Activated CD4-positive, alpha-beta memory T cell treated with anti-CD3 and anti-CD28 coated beads, Interleukin-2, amount 10 ng/mL, durations not matched to agents 7 days and 5 days (primary cell): ENCODE measurements at regions not wholly inside any gene's neighbourhood (a gene's known extent, or its start where the extent isn't known, plus 50 kb on each side); places are given as distances from the start of the nearest gene placed in this dataset.
"Not testable (repeated sequence)": the region's sequence is repeated elsewhere in the genome, so short reads cannot be mapped to it uniquely, and the experiment has no call there.

Experiments used
- CTCF ChIA-PET: fragments of 350-600 bp; sonication (Branson Sonifier 250); formaldehyde crosslinking; loops from one replicate; lab custom pipeline; 2021; ENCODE audit warnings: antibody characterized with exemption, inconsistent platforms; lab: Charles Lee
- POLR2A ChIA-PET: fragments of 350-600 bp; sonication (Branson Sonifier 250); formaldehyde crosslinking; loops from one replicate; lab custom pipeline; 2021; ENCODE audit warnings: antibody characterized with exemption; lab: Charles Lee
- DNase-seq: peaks from one replicate; pipeline ENCODE4 v3.0.0-alpha.2; 2020
- H3K27ac Mint-ChIP-seq: one replicate; pipeline ENCODE4 v1.8.0; 2021; ENCODE audit warnings: mild to moderate bottlenecking, mixed read lengths
- H3K27me3 Mint-ChIP-seq: one replicate; pipeline ENCODE4 v1.8.0; 2021; ENCODE audit warnings: mixed read lengths
- H3K36me3 Mint-ChIP-seq: one replicate; pipeline ENCODE4 v1.8.0; 2021; ENCODE audit warnings: low read depth, mixed read lengths
- H3K4me1 Mint-ChIP-seq: one replicate; pipeline ENCODE4 v1.8.0; 2021; ENCODE audit warnings: mixed read lengths
- H3K4me3 Mint-ChIP-seq: one replicate; pipeline ENCODE4 v1.8.0; 2021; ENCODE audit warnings: mild to moderate bottlenecking, mixed read lengths
- H3K9me3 Mint-ChIP-seq: one replicate; pipeline ENCODE4 v1.8.0; 2021; ENCODE audit warnings: mixed read lengths

GRCh38 chr13:56066321-56066720 is 1074.4 kb upstream of the PRR20A start:
- no peak overlapping the region for H3K4me3 Mint-ChIP-seq
- no peaks in the 10 kb centered on the region for H3K27me3 Mint-ChIP-seq
- ChIA-PET CTCF (no interaction called here), POLR2A (no interaction called here)
- no peaks in the 10 kb centered on the region for H3K4me1 Mint-ChIP-seq
- no peak for DNase-seq
- H3K36me3 Mint-ChIP-seq, result no peaks in the 10 kb centered on the region
- H3K9me3 Mint-ChIP-seq, result peaks cover 2% of the 10 kb centered on the region
- no peak overlapping the region for H3K27ac Mint-ChIP-seq

- no peaks in the 10 kb centered on the region for H3K4me1 Mint-ChIP-seq
- no peak overlapping the region for H3K4me3 Mint-ChIP-seq
- peaks cover 9% of the 10 kb centered on the region for H3K9me3 Mint-ChIP-seq
- H3K27me3 Mint-ChIP-seq, result no peaks in the 10 kb centered on the region
- no peak overlapping the region for H3K27ac Mint-ChIP-seq
- DNase-seq, result no peak
- ChIA-PET CTCF (no interaction called here), POLR2A (no interaction called here)
- no peaks in the 10 kb centered on the region for H3K36me3 Mint-ChIP-seq
These were observed 1038.1 kb upstream of the PRR20A start for GRCh38 chr13:56102641-56103040.

DNA sequence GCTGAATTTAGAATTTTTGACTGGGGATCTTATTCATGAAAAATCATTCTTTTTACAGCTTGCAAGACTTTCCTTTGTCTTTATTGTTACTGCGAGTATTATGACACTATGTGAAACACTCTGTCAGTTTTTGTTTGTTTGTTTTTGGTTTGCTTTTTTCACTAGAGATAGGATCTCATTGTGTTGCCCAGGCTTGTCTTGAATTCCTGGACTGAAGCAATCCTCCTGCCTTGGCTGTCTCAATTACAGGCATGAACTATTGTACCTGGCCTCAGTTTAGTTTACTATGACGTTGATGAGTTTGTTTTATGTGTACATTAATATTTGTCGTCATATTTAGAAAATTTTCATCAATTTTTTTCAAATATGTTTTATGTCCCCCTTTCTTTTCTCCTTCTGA is 1030.0 kb upstream of the PRR20A start:
- H3K4me1 Mint-ChIP-seq, result no peaks in the 10 kb centered on the region
- ChIA-PET CTCF (no interaction called here), POLR2A (no interaction called here)
- H3K36me3 Mint-ChIP-seq, result no peaks in the 10 kb centered on the region
- no peaks in the 10 kb centered on the region for H3K27me3 Mint-ChIP-seq
- no peak overlapping the region for H3K27ac Mint-ChIP-seq
- H3K4me3 Mint-ChIP-seq, result no peak overlapping the region
- H3K9me3 Mint-ChIP-seq, result peaks cover 18% of the 10 kb centered on the region
- no peak for DNase-seq

DNA sequence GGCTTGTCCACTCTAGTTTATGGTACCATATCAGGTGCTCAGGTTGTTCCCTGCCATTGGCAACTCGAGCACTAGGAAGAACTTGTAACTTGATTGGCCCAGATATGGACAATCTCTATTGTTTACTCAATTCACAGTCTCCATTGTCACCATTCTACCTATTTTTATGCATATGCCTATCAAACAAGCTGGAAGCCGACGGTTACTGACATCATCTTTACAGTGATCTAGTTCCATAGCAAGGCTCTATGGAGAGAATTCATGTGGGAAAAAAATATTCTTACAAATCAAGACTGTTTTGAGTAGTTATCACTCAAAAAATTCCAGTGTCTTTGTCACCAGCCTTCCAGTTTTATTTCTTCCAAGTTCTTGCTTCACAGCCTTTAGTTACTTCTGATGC is 1006.2 kb upstream of the PRR20A start:
- Mint-ChIP-seq H3K4me3 (no peak overlapping the region), H3K27me3 (no peaks in the 10 kb centered on the region), H3K27ac (no peak overlapping the region), H3K36me3 (no peaks in the 10 kb centered on the region), H3K9me3 (peaks cover 2% of the 10 kb centered on the region), H3K4me1 (no peaks in the 10 kb centered on the region)
- CTCF ChIA-PET, result no interaction called here
- POLR2A ChIA-PET, result no interaction called here
- no peak for DNase-seq

- no peak for DNase-seq
- no peaks in the 10 kb centered on the region for H3K36me3 Mint-ChIP-seq
- CTCF ChIA-PET, result no interaction called here
- H3K9me3 Mint-ChIP-seq, result peaks cover 2% of the 10 kb centered on the region
- H3K4me3 Mint-ChIP-seq, result no peak overlapping the region
- H3K27ac Mint-ChIP-seq, result no peak overlapping the region
- H3K27me3 Mint-ChIP-seq, result no peaks in the 10 kb centered on the region
- no peaks in the 10 kb centered on the region for H3K4me1 Mint-ChIP-seq
- POLR2A ChIA-PET, result no interaction called here
These were observed 973.9 kb upstream of the PRR20A start for GRCh38 chr13:56166864-56167263.

DNA sequence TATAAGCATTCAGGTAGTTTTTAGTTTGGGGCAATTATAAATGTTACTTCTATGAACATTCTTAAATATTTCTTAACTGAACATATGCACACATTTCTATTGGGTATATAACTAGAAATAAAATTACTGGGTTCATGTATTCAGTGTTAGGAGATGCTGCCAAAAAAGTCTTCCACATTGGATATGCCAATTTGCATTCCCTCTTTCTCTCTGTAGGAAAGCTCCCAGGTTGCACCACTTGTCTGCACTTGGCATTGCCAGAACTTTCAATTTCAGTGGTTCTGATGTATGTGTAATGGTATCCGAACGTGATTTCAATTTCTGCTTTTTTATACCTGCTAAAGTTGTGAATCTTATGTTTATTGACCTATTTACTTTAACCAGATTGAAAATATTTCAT is 972.1 kb upstream of the PRR20A start:
- ChIA-PET POLR2A (no interaction called here), CTCF (no interaction called here)
- no peaks in the 10 kb centered on the region for H3K4me1 Mint-ChIP-seq
- H3K9me3 Mint-ChIP-seq, result peaks cover 2% of the 10 kb centered on the region
- no peak for DNase-seq
- H3K4me3 Mint-ChIP-seq, result no peak overlapping the region
- no peaks in the 10 kb centered on the region for H3K27me3 Mint-ChIP-seq
- H3K36me3 Mint-ChIP-seq, result no peaks in the 10 kb centered on the region
- no peak overlapping the region for H3K27ac Mint-ChIP-seq

GRCh38 chr13:56173346-56173745 is 967.4 kb upstream of the PRR20A start:
- Mint-ChIP-seq H3K9me3 (peaks cover 4% of the 10 kb centered on the region), H3K27me3 (no peaks in the 10 kb centered on the region), H3K27ac (no peak overlapping the region), H3K4me3 (no peak overlapping the region), H3K4me1 (no peaks in the 10 kb centered on the region), H3K36me3 (no peaks in the 10 kb centered on the region)
- CTCF ChIA-PET, result no interaction called here
- POLR2A ChIA-PET, result no interaction called here
- no peak for DNase-seq

GRCh38 chr13:56182598-56182997 is 958.1 kb upstream of the PRR20A start:
- Mint-ChIP-seq H3K4me3 (no peak overlapping the region), H3K9me3 (peaks cover 7% of the 10 kb centered on the region), H3K27ac (no peak overlapping the region), H3K4me1 (no peaks in the 10 kb centered on the region), H3K36me3 (no peaks in the 10 kb centered on the region), H3K27me3 (no peaks in the 10 kb centered on the region)
- POLR2A ChIA-PET, result no interaction called here
- CTCF ChIA-PET, result no interaction called here
- no peak for DNase-seq

GRCh38 chr13:56187331-56187730 is 953.4 kb upstream of the PRR20A start:
- Mint-ChIP-seq H3K9me3 (peaks cover 12% of the 10 kb centered on the region), H3K4me1 (no peaks in the 10 kb centered on the region), H3K4me3 (no peak overlapping the region), H3K27me3 (no peaks in the 10 kb centered on the region), H3K27ac (no peak overlapping the region), H3K36me3 (no peaks in the 10 kb centered on the region)
- POLR2A ChIA-PET, result no interaction called here
- DNase-seq, result no peak
- CTCF ChIA-PET, result no interaction called here

DNA sequence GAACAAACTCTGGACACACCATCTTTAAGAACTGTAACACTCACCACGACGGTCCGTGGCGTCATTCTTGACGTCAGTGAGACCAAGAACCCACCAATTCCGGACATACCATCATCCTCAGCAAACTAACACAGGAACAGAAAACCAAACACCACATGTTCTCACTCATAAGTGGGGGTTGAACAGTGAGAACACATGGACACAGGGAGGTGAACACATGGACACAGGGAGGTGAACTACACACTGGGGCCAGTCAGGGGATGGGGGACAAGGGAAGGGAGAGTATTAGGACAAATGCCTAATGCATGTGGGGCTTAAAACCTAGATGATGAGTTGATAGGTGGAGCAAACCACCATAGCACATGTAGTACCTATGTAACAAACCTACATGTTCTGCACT is 952.1 kb upstream of the PRR20A start:
- CTCF ChIA-PET, H3K4me1 Mint-ChIP-seq, H3K27ac Mint-ChIP-seq, H3K36me3 Mint-ChIP-seq, POLR2A ChIA-PET, H3K27me3 Mint-ChIP-seq, H3K4me3 Mint-ChIP-seq, H3K9me3 Mint-ChIP-seq, DNase-seq: not testable (repeated sequence)

DNA sequence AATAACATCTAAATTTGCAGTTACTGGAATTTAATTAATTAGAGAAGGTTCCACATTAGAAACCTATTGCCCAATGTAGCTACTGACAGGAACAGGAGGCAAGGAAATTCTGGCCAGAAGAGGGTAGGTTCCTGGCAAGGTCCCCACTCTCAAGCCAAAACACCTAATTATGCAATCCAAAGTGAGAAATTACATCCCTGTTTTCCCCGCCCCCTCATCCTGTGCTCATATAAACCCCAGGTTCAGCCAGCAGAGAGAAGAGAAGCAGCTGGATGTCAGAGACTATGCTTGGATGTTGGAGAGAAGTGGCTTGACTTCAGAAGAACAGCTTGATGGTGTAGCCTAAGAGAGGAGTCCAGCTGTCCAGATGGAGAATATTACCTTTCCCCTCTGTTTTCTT is 951.3 kb upstream of the PRR20A start:
- Mint-ChIP-seq H3K4me1 (no peaks in the 10 kb centered on the region), H3K9me3 (peaks cover 8% of the 10 kb centered on the region), H3K4me3 (no peak overlapping the region), H3K27ac (no peak overlapping the region), H3K27me3 (no peaks in the 10 kb centered on the region), H3K36me3 (no peaks in the 10 kb centered on the region)
- no peak for DNase-seq
- POLR2A ChIA-PET, result no interaction called here
- CTCF ChIA-PET, result no interaction called here

GRCh38 chr13:56189978-56190377 is 950.7 kb upstream of the PRR20A start:
- Mint-ChIP-seq H3K4me3 (no peak overlapping the region), H3K27me3 (no peaks in the 10 kb centered on the region), H3K4me1 (no peaks in the 10 kb centered on the region), H3K9me3 (peaks cover 8% of the 10 kb centered on the region), H3K27ac (no peak overlapping the region), H3K36me3 (no peaks in the 10 kb centered on the region)
- no peak for DNase-seq
- CTCF ChIA-PET, result no interaction called here
- POLR2A ChIA-PET, result no interaction called here

DNA sequence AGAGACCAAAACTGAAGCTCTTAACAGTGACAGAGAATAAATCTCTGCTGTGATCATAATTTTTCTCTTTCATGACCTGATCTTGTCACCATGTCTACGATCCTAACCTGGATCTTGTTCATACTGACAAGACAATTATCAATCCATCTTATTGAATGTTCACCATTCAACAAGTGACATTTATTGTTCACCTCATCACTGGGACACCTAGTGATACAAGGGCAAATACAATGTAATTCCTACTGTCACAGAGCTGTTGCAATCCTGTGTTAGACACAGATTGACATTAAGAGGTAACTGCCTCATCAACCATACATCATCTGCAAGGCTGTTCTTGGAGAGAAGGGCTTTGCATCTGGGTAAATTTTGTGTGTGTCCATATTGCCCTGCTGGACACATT is 942.4 kb upstream of the PRR20A start:
- H3K9me3 Mint-ChIP-seq, result peaks cover 2% of the 10 kb centered on the region
- H3K27me3 Mint-ChIP-seq, result no peaks in the 10 kb centered on the region
- no peak overlapping the region for H3K27ac Mint-ChIP-seq
- no peak overlapping the region for H3K4me3 Mint-ChIP-seq
- H3K36me3 Mint-ChIP-seq, result no peaks in the 10 kb centered on the region
- POLR2A ChIA-PET, result no interaction called here
- no peaks in the 10 kb centered on the region for H3K4me1 Mint-ChIP-seq
- CTCF ChIA-PET, result no interaction called here
- no peak for DNase-seq

DNA sequence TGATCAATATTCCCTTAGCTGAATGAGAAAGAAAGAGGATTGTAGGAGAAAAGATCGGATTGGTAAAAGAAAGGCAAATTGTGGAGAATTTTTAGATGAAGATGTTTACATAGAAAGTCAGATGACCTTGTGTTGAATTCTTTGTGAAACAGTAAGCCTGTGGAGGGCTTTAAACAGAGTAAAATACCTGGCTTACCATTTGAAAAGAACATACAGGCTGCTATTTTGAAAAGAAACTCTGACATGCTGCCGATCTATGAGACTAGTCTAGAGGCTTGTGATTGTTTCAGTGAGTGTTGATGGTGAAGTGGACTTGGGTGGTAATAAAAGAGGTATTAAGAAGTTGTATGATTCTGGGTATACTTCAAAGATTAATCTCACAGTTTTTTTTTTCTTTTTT is 938.9 kb upstream of the PRR20A start:
- ChIA-PET CTCF (no interaction called here), POLR2A (no interaction called here)
- H3K36me3 Mint-ChIP-seq, result no peaks in the 10 kb centered on the region
- H3K4me1 Mint-ChIP-seq, result no peaks in the 10 kb centered on the region
- H3K4me3 Mint-ChIP-seq, result no peak overlapping the region
- DNase-seq, result no peak
- peaks cover 5% of the 10 kb centered on the region for H3K9me3 Mint-ChIP-seq
- no peaks in the 10 kb centered on the region for H3K27me3 Mint-ChIP-seq
- H3K27ac Mint-ChIP-seq, result no peak overlapping the region

- no peaks in the 10 kb centered on the region for H3K27me3 Mint-ChIP-seq
- DNase-seq, result no peak
- ChIA-PET POLR2A (no interaction called here), CTCF (interaction anchor here (1.0 kb wide), 1 partner anchor 10 kb away, joined by 4 read pairs; no protein-coding TSS in a partner anchor)
- peaks cover 10% of the 10 kb centered on the region for H3K9me3 Mint-ChIP-seq
- no peaks in the 10 kb centered on the region for H3K36me3 Mint-ChIP-seq
- no peak overlapping the region for H3K27ac Mint-ChIP-seq
- H3K4me1 Mint-ChIP-seq, result no peaks in the 10 kb centered on the region
- no peak overlapping the region for H3K4me3 Mint-ChIP-seq
These were observed 924.5 kb upstream of the PRR20A start for GRCh38 chr13:56216221-56216620.
